ENCODE measurements at regions not wholly inside any gene's neighbourhood (a gene's known extent, or its start where the extent isn't known, plus 50 kb on each side); places are given as distances from the start of the nearest gene placed in this dataset.
A peak's percentile ranks its signal among the peaks of the same experiment; 100 is the strongest.
"Not testable (repeated sequence)": the region's sequence is repeated elsewhere in the genome, so short reads cannot be mapped to it uniquely, and the experiment has no call there.

GRCh38 chrX:34426334-34426733 is 230.8 kb downstream of the TMEM47 start:
- DNase-seq (ENCODE audit: extremely low spot score, insufficient read length, low read depth): no peak

GRCh38 chrX:34406580-34406979 is 250.5 kb downstream of the TMEM47 start:
- no peak for DNase-seq (ENCODE audit: extremely low spot score, insufficient read length, low read depth)
- FAIRE-seq: no peak

More at GRCh38 chrX:34426334-34426733, 230.8 kb downstream of the TMEM47 start:
- no peak for FAIRE-seq

- no peak for DNase-seq (ENCODE audit: extremely low spot score, insufficient read length, low read depth)
- no peak for FAIRE-seq
These were observed 252.6 kb downstream of the TMEM47 start for GRCh38 chrX:34404386-34405070.

- peak; percentile 24 for FAIRE-seq
- DNase-seq (ENCODE audit: extremely low spot score, insufficient read length, low read depth): no peak
These were observed 255.7 kb downstream of the TMEM47 start for GRCh38 chrX:34401411-34401810.

- DNase-seq (ENCODE audit: extremely low spot score, insufficient read length, low read depth): no peak
- no peak for FAIRE-seq
These were observed 250.3 kb upstream of the FAM47A start for GRCh38 chrX:34382416-34382815.

GRCh38 chrX:34381241-34381640 is 249.1 kb upstream of the FAM47A start:
- FAIRE-seq: no peak
- no peak for DNase-seq (ENCODE audit: extremely low spot score, insufficient read length, low read depth)

GRCh38 chrX:34379891-34380290 is 247.8 kb upstream of the FAM47A start:
- DNase-seq (ENCODE audit: extremely low spot score, insufficient read length, low read depth) (no peak), FAIRE-seq (no peak)

GRCh38 chrX:34377645-34378044 is 245.5 kb upstream of the FAM47A start:
- FAIRE-seq (no peak), DNase-seq (ENCODE audit: extremely low spot score, insufficient read length, low read depth) (no peak)

- DNase-seq (ENCODE audit: extremely low spot score, insufficient read length, low read depth): no peak
- FAIRE-seq: no peak
These were observed 239.6 kb upstream of the FAM47A start for GRCh38 chrX:34371754-34372153.

- FAIRE-seq (no peak), DNase-seq (ENCODE audit: extremely low spot score, insufficient read length, low read depth) (no peak)
These were observed 233.4 kb upstream of the FAM47A start for GRCh38 chrX:34365471-34365870.

- DNase-seq (ENCODE audit: extremely low spot score, insufficient read length, low read depth): no peak
- no peak for FAIRE-seq
These were observed 218.6 kb upstream of the FAM47A start for GRCh38 chrX:34350561-34351335.

- FAIRE-seq (no peak), DNase-seq (ENCODE audit: extremely low spot score, insufficient read length, low read depth) (no peak)
These were observed 210.9 kb upstream of the FAM47A start for GRCh38 chrX:34343001-34343400.

- DNase-seq (ENCODE audit: extremely low spot score, insufficient read length, low read depth) (no peak), FAIRE-seq (no peak)
These were observed 209.7 kb upstream of the FAM47A start for GRCh38 chrX:34341814-34342213.

- FAIRE-seq: no peak
- no peak for DNase-seq (ENCODE audit: extremely low spot score, insufficient read length, low read depth)
These were observed 209.1 kb upstream of the FAM47A start for GRCh38 chrX:34341258-34341657.

GRCh38 chrX:34338046-34338445 is 205.9 kb upstream of the FAM47A start:
- FAIRE-seq: no peak
- no peak for DNase-seq (ENCODE audit: extremely low spot score, insufficient read length, low read depth)

GRCh38 chrX:34335376-34335775 is 203.3 kb upstream of the FAM47A start:
- FAIRE-seq: not testable (repeated sequence)

GRCh38 chrX:34332334-34332733 is 200.2 kb upstream of the FAM47A start:
- FAIRE-seq: no peak
- no peak for DNase-seq (ENCODE audit: extremely low spot score, insufficient read length, low read depth)

More at GRCh38 chrX:34335376-34335775, 203.3 kb upstream of the FAM47A start:
- DNase-seq (ENCODE audit: extremely low spot score, insufficient read length, low read depth): not testable (repeated sequence)

- FAIRE-seq (no peak), DNase-seq (ENCODE audit: extremely low spot score, insufficient read length, low read depth) (no peak)
These were observed 193.3 kb upstream of the FAM47A start for GRCh38 chrX:34325460-34325859.

GRCh38 chrX:34320424-34320823 is 188.3 kb upstream of the FAM47A start:
- not testable (repeated sequence) for DNase-seq (ENCODE audit: extremely low spot score, insufficient read length, low read depth); FAIRE-seq

GRCh38 chrX:34300871-34301270 is 168.8 kb upstream of the FAM47A start:
- DNase-seq (ENCODE audit: extremely low spot score, insufficient read length, low read depth): no peak
- FAIRE-seq: peak; percentile 53

- FAIRE-seq (no peak), DNase-seq (ENCODE audit: extremely low spot score, insufficient read length, low read depth) (no peak)
These were observed 167.4 kb upstream of the FAM47A start for GRCh38 chrX:34299451-34299967.
